ENCODE measurements at regions not wholly inside any gene's neighbourhood (a gene's known extent, or its start where the extent isn't known, plus 50 kb on each side); places are given as distances from the start of the nearest gene placed in this dataset.

- peak; percentile 23 for DNase-seq
These were observed 104.4 kb upstream of the ESR1 start for GRCh38 chr6:151702851-151703658.

GRCh38 chr6:151704383-151704782, 103.1 kb upstream of the ESR1 start:
- no peak for DNase-seq

DNA sequence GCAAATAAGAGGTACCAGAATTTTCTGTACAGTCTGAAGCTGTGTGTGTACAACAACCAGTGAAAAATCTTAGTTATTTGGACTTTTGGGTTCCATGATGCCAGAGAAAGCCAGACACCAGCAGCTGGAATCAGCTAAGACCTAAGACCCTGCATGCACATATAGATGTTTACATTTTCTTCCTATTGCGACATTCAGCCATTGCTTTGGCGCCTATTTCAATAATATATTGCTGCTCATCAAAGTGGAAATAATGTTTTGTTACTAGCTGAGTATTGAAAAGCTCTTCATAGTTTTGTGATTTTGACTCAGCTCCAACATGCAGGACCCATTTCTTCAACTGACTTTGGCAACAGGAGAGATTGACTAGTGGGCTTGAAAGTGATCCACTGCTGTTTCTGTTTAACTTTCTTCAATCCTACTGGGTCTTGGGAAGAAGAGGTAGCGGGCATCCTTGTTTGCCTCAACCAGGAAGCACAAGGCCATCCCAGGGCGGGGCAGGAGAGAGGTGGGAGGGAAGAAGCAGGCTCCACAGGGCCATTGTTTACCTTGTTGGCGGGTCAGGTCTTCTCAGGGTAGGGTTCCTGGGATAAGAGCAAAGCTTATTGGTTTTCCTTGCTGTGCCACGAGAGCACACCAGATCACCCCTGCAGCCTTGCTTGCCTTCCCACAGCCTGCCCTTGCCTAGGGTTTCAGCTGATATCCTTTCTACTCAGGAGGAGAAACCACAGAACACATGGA, 101.3 kb upstream of the ESR1 start:
- DNase-seq: no peak

- no peak for DNase-seq
These were observed 98.2 kb upstream of the ESR1 start for GRCh38 chr6:151709329-151709728.

GRCh38 chr6:151716526-151716932, 91.0 kb upstream of the ESR1 start:
- peak; percentile 22 for DNase-seq

DNA sequence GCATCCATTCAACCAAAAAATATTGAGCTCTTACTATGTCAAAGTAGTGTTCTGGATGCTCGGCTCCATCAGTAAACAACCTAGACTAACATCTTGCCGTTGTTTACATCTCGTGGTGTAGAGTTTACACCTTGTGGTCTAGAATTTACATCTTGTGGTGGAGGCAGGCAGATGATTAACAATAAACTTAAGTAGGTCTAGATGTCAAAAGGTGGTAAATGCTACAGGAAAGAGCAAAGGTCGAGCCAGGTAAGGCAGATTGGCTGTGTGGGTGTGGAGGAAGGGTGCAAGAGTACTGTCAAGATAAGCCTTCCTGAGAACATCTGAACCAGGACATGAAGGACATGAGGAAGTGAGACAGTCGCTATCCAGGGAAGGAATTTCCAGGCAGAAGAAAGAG, 88.4 kb upstream of the ESR1 start:
- DNase-seq: no peak

- DNase-seq: no peak
These were observed 86.3 kb upstream of the ESR1 start for GRCh38 chr6:151721146-151721545.

DNA sequence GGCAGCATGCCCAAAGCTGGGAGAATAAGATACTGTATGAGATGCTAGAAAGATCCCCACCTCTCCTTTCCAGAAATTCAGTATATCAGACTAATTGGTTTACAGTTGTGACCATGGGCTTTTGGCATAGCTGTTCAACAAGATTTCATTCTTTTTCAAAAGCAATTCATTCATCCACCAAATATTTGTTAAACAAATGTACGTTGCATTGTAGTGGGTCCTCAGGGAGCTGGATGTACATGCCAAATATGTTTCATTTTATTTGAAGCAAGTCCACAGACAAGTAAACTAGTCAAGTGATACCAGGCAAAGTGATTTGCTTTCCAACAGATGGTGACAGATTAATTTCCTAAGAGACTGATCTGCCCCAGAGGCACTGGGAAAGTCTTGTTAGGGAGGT, 85.8 kb upstream of the ESR1 start:
- no peak for DNase-seq

- no peak for DNase-seq
These were observed 85.1 kb upstream of the ESR1 start for GRCh38 chr6:151722342-151722741.

- peak; percentile 23 for DNase-seq
These were observed 84.3 kb upstream of the ESR1 start for GRCh38 chr6:151723152-151723551.

DNA sequence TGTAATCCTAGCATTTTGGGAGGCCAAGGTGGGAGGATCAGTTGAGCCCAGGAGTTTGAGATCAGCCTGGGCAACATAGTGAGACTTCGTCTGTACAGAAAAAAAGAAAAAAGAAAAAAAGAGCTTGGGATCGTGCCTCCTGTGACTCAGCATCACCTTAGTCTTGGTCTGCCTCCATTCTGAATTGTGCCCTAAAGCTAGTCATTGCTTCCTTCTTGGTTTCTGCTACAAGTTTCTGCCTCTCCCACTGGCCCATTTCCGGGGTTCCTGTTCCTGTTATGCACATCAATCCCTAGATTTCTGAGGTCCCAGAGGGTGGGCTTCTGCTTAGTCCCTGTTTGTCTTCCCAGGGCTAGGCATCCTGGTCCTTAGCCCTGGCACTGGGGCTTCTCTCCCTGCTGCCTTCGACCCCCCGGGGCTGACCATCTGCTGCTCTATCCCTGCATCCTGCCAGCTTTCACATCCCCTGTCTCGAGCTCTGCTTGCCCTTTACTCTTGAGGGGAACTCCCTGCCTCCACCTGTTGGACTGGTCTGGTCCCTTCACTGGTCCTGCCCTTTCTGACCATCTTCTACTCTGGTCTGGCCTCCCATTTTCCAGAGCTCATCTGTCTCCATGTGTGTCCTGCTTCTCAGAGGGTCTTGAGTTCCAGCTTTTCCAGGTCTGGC, 77.5 kb upstream of the ESR1 start:
- DNase-seq: no peak

- DNase-seq: no peak
These were observed 77.0 kb upstream of the ESR1 start for GRCh38 chr6:151730496-151730870.

GRCh38 chr6:151731313-151731712, 76.2 kb upstream of the ESR1 start:
- DNase-seq: no peak

GRCh38 chr6:151733680-151734320, 73.7 kb upstream of the ESR1 start:
- DNase-seq: no peak

- DNase-seq: no peak
These were observed 69.2 kb upstream of the ESR1 start for GRCh38 chr6:151738267-151738666.

- DNase-seq: no peak
These were observed 68.5 kb upstream of the ESR1 start for GRCh38 chr6:151738960-151739359.

- DNase-seq: no peak
These were observed 66.7 kb upstream of the ESR1 start for GRCh38 chr6:151740820-151741219.

- no peak for DNase-seq
These were observed 59.6 kb upstream of the ESR1 start for GRCh38 chr6:151747896-151748295.

DNA sequence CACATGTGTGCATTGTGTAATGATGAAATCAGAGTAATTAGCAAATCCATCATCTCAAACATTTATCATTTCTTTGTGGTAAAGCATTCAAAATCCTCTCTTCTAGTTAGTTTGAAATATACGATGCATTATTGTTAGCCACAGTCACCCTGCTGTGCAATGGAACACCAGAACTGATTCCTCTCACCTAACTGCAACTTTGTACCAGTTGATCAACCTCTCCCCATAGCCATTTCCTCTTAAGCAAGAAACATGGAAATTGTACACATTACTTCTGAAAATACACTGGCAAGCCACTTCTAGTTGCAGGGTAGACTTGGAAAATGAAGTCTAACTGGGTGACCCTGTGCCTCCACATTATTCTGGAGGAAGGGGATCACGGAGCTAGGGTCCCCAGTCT, 58.1 kb upstream of the ESR1 start:
- no peak for DNase-seq

GRCh38 chr6:151753581-151753980, 53.9 kb upstream of the ESR1 start:
- no peak for DNase-seq

- peak; percentile 57 for DNase-seq
These were observed 50.0 kb upstream of the ESR1 start for GRCh38 chr6:151757506-151757955.

Data from CD4-positive, alpha-beta T cell treated with Interleukin-4 for 4 hours (primary cell).